Hepatocyte (in vitro differentiated cells): ENCODE measurements at regions not wholly inside any gene's neighbourhood (a gene's known extent, or its start where the extent isn't known, plus 50 kb on each side); places are given as distances from the start of the nearest gene placed in this dataset.

Source experiments
- DNase-seq: peaks from one replicate; pipeline ENCODE4 v3.0.0-alpha.2; 2016; ENCODE audit warnings: low spot score
- H2AFZ ChIP-seq: fragments of 200-600 bp; sonication (generic); 2 replicates; pipeline ENCODE4 v1.6.0; 2016; ENCODE audit warnings: antibody characterized with exemption, mild to moderate bottlenecking
- H3K27ac ChIP-seq: fragments of 200-600 bp; sonication (generic); 2 replicates; pipeline ENCODE4 v1.5.1; 2016; ENCODE audit warnings: mild to moderate bottlenecking
- H3K27me3 ChIP-seq: fragments of 200-600 bp; sonication (generic); 2 replicates; pipeline ENCODE4 v1.6.1; 2016
- H3K36me3 ChIP-seq: fragments of 200-600 bp; sonication (generic); replicated peaks from 2 replicates; pipeline ENCODE4 v1.5.1; 2016; ENCODE audit warnings: low read depth; ENCODE audit not compliant: insufficient read depth
- H3K4me1 ChIP-seq: fragments of 200-600 bp; sonication (generic); 2 replicates; pipeline ENCODE4 v1.5.1; 2016; ENCODE audit warnings: mild to moderate bottlenecking, moderate library complexity; ENCODE audit not compliant: insufficient read depth
- H3K4me2 ChIP-seq: fragments of 200-600 bp; sonication (generic); 2 replicates; pipeline ENCODE4 v1.6.0; 2016
- H3K4me3 ChIP-seq: fragments of 200-600 bp; sonication (generic); 2 replicates; pipeline ENCODE4 v1.5.1; 2016; ENCODE audit warnings: mild to moderate bottlenecking
- H3K79me2 ChIP-seq: fragments of 200-600 bp; sonication (generic); 2 replicates; pipeline ENCODE4 v1.6.0; 2017; ENCODE audit warnings: mild to moderate bottlenecking
- H3K9me2 ChIP-seq: fragments of 200-600 bp; sonication (generic); replicated peaks from 2 replicates; pipeline ENCODE4 v1.6.0; 2017; ENCODE audit warnings: mild to moderate bottlenecking; ENCODE audit not compliant: insufficient read depth
- H3K9me3 ChIP-seq: fragments of 200-600 bp; sonication (generic); 2 replicates; pipeline ENCODE4 v1.5.1; 2016; ENCODE audit warnings: low read depth, mild to moderate bottlenecking
- H4K20me1 ChIP-seq: fragments of 200-600 bp; sonication (generic); 2 replicates; pipeline ENCODE4 v1.6.0; 2016; ENCODE audit warnings: mild to moderate bottlenecking; ENCODE audit not compliant: insufficient read depth, poor library complexity, severe bottlenecking
- EZH2 ChIP-seq: fragments of 200-600 bp; sonication (generic); IDR thresholded peaks from 2 replicates; pipeline ENCODE4 v1.6.1; 2016; ENCODE audit warnings: antibody characterized with exemption, mild to moderate bottlenecking, borderline replicate concordance
- EZH2phosphoT487 ChIP-seq: fragments of 200-600 bp; sonication (generic); IDR thresholded peaks from one replicate; pipeline ENCODE4 v1.6.1; 2018; ENCODE audit warnings: antibody characterized with exemption, mild to moderate bottlenecking, low read depth, moderate library complexity; ENCODE audit not compliant: unreplicated experiment, severe bottlenecking
- WGBS: methylation state at CpG from one replicate; pipeline ENCODE4 v1.1.6; 2016; ENCODE audit warnings: low lambda C conversion rate; ENCODE audit errors: missing lambda C conversion rate; 5-methylcytosine and 5-hydroxymethylcytosine counted together
- TF ChIP-seq, protein P1 (sequence below): fragments of 200-600 bp; sonication (generic); IDR thresholded peaks from 2 replicates; pipeline ENCODE4 v1.5.1; 2016; ENCODE audit warnings: antibody characterized with exemption, mild to moderate bottlenecking; ENCODE audit not compliant: poor library complexity

DNA sequence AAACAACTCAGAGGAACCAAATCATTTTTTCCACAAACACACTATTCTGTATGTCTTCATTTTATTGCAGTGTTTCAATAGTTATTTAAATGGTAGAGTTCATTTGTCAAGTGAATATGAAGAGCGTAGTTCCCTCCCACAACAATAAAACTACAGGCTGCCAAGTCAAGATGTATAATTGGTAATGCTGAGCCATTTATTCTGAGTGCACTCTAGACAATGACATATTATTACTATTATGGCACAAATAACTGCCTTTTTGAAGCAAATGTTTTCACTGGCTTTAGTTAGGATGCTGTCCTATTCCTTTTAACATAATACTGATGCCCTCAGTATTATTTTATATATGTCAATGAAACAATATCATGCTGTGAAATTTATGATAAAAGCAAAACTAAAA lies 102.7 kb upstream of the PCDH15 start:
- H3K4me3 ChIP-seq, result no peak overlapping the region
- H3K9me3 ChIP-seq, result no peaks in the 10 kb centered on the region
- H3K79me2 ChIP-seq, result no peaks in the 10 kb centered on the region
- no peak for DNase-seq
- H3K27ac ChIP-seq, result no peak overlapping the region
- H2AFZ ChIP-seq, result no peak overlapping the region
- no peaks in the 10 kb centered on the region for H3K27me3 ChIP-seq
- 90% methylated on average over 1 of the region's 1 CpG for WGBS
- H4K20me1 ChIP-seq, result no peaks in the 10 kb centered on the region
- TF ChIP-seq EZH2 (no peak), EZH2phosphoT487 (no peak)
- TF ChIP-seq, protein P1, sequence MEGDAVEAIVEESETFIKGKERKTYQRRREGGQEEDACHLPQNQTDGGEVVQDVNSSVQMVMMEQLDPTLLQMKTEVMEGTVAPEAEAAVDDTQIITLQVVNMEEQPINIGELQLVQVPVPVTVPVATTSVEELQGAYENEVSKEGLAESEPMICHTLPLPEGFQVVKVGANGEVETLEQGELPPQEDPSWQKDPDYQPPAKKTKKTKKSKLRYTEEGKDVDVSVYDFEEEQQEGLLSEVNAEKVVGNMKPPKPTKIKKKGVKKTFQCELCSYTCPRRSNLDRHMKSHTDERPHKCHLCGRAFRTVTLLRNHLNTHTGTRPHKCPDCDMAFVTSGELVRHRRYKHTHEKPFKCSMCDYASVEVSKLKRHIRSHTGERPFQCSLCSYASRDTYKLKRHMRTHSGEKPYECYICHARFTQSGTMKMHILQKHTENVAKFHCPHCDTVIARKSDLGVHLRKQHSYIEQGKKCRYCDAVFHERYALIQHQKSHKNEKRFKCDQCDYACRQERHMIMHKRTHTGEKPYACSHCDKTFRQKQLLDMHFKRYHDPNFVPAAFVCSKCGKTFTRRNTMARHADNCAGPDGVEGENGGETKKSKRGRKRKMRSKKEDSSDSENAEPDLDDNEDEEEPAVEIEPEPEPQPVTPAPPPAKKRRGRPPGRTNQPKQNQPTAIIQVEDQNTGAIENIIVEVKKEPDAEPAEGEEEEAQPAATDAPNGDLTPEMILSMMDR, result no peak
- no peaks in the 10 kb centered on the region for H3K4me1 ChIP-seq
- no peak overlapping the region for H3K4me2 ChIP-seq
- no peaks in the 10 kb centered on the region for H3K36me3 ChIP-seq
- H3K9me2 ChIP-seq, result no peaks in the 10 kb centered on the region

DNA sequence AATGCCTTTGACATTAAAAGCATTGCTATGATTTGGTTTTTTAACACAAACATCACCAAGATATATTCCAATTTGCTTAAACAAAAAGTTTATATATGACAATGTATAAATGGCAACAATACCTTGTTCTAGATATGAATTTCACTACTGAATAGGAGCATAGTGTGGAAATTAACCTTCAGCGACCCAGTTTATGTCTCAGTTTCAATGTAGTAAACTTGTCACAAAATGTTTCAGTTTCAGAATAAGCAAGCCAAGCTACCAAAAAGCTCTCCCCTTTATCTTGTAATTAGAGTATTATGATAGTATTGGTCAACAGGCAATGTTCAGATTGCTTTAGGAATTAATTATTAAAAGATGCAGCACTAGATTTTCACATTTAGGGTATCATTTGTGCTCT lies 99.6 kb upstream of the PCDH15 start:
- no peak for DNase-seq
- no peak overlapping the region for H3K4me3 ChIP-seq
- no peaks in the 10 kb centered on the region for H3K9me2 ChIP-seq
- TF ChIP-seq, protein P1, result no peak
- no peak for TF ChIP-seq EZH2phosphoT487
- TF ChIP-seq EZH2, result no peak
- no peaks in the 10 kb centered on the region for H3K27me3 ChIP-seq
- no peaks in the 10 kb centered on the region for H3K4me1 ChIP-seq
- H4K20me1 ChIP-seq, result no peaks in the 10 kb centered on the region
- no peak overlapping the region for H3K27ac ChIP-seq
- WGBS, result 97% methylated on average over 1 of the region's 1 CpG
- no peak overlapping the region for H3K4me2 ChIP-seq
- no peaks in the 10 kb centered on the region for H3K9me3 ChIP-seq
- no peaks in the 10 kb centered on the region for H3K36me3 ChIP-seq
- H2AFZ ChIP-seq, result no peak overlapping the region
- no peaks in the 10 kb centered on the region for H3K79me2 ChIP-seq

DNA sequence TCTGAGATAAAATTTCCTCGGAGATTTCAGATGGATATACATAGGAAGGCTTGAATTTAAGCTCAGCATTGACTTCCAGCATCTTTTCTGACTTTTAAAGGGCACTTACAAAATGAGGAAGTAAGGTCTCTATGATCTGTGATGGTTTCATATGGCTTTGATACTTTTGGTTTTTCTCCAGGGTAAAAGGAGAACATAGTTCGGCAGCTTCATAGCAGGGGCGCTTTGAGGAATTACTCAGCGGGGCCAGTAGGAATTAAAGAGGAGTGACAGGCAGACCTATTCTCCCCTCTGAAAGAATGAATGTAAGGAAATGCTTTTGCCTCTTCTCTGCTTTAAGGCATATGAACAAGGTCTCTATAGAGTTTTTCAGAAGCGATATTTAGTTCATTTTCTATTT lies 80.0 kb upstream of the PCDH15 start:
- Histone ChIP-seq H4K20me1 (no peaks in the 10 kb centered on the region), H2AFZ (no peak overlapping the region), H3K4me1 (no peaks in the 10 kb centered on the region), H3K27ac (no peak overlapping the region), H3K4me2 (no peak overlapping the region), H3K4me3 (no peak overlapping the region), H3K36me3 (no peaks in the 10 kb centered on the region), H3K9me3 (no peaks in the 10 kb centered on the region), H3K27me3 (no peaks in the 10 kb centered on the region), H3K9me2 (no peaks in the 10 kb centered on the region), H3K79me2 (no peaks in the 10 kb centered on the region)
- WGBS, result 70% methylated on average over 5 of the region's 5 CpGs
- TF ChIP-seq, protein P1, result no peak
- TF ChIP-seq EZH2phosphoT487 (no peak), EZH2 (no peak)
- DNase-seq, result no peak

DNA sequence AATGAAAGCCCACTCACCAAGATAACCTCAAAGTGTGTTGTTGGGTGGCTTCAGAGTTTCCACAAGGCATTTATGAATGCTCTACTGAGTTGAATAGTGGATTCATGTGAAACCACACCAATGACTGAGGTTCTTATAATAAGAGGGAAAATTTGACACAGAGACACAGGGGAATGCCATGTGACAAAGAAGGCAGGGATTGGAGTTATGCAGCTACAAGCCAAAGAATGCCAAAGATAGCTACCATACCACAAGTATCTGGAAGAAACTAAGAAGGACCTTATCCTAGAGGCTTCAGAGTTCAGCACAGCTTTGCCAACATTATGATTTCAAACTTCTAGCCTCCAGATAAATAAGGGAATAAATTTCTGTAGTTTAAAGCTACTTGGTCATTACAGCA lies 68.0 kb upstream of the PCDH15 start:
- no peaks in the 10 kb centered on the region for H4K20me1 ChIP-seq
- H3K9me2 ChIP-seq, result no peaks in the 10 kb centered on the region
- H3K4me1 ChIP-seq, result no peaks in the 10 kb centered on the region
- no peak overlapping the region for H2AFZ ChIP-seq
- H3K27me3 ChIP-seq, result no peaks in the 10 kb centered on the region
- TF ChIP-seq EZH2phosphoT487, result no peak
- TF ChIP-seq, protein P1, result no peak
- no peak for TF ChIP-seq EZH2
- no peak for DNase-seq
- H3K27ac ChIP-seq, result no peak overlapping the region
- H3K79me2 ChIP-seq, result no peaks in the 10 kb centered on the region
- no peaks in the 10 kb centered on the region for H3K36me3 ChIP-seq
- no peak overlapping the region for H3K4me2 ChIP-seq
- no peaks in the 10 kb centered on the region for H3K9me3 ChIP-seq
- H3K4me3 ChIP-seq, result no peak overlapping the region
